ENCODE measurements at regions not wholly inside any gene's neighbourhood (a gene's known extent, or its start where the extent isn't known, plus 50 kb on each side); places are given as distances from the start of the nearest gene placed in this dataset.

- TF ChIP-seq ZNF687 (IDR thresholded peaks at IDR 0.05) (no peak), BMI1 (IDR thresholded peaks at IDR 0.05; ENCODE audit: borderline replicate concordance) (no peak), IKZF2 (IDR thresholded peaks at IDR 0.05) (no peak), POU2F2 (IDR thresholded peaks at IDR 0.05; ENCODE audit: borderline replicate concordance, low read depth, low read length) (no peak), MTA2 (IDR thresholded peaks at IDR 0.05; ENCODE audit: low read depth) (no peak), RELA (IDR thresholded peaks at IDR 0.05; ENCODE audit: borderline replicate concordance, partially characterized antibody) (no peak), NRF1 (conservative IDR thresholded peaks at IDR 0.05; ENCODE audit: low read depth, low read length) (no peak), ESRRA (IDR thresholded peaks at IDR 0.05; ENCODE audit: low read length) (no peak), ZNF622 (IDR thresholded peaks at IDR 0.05) (no peak), FOS (IDR thresholded peaks at IDR 0.05; ENCODE audit: borderline replicate concordance, extremely low read depth, insufficient read length) (no peak), NR2C1 (IDR thresholded peaks at IDR 0.05) (no peak)
Observed at GRCh38 chr4:179328627-179329026, 1886.4 kb upstream of the AGA start (continued).

Measured in GM12878 (cell line).